IPS-15b (cell line): ENCODE measurements at regions not wholly inside any gene's neighbourhood (a gene's known extent, or its start where the extent isn't known, plus 50 kb on each side); places are given as distances from the start of the nearest gene placed in this dataset.

Experiments used
- H3K27me3 ChIP-seq: one replicate; pipeline ENCODE4 v1.6.1; 2013; ENCODE audit warnings: low read length; ENCODE audit not compliant: control insufficient read depth, insufficient read depth
- H3K36me3 ChIP-seq: one replicate; pipeline ENCODE4 v1.6.1; 2013; ENCODE audit warnings: low read length; ENCODE audit not compliant: control insufficient read depth, insufficient read depth
- H3K4me1 ChIP-seq: one replicate; pipeline ENCODE4 v1.6.1; 2013; ENCODE audit warnings: mild to moderate bottlenecking, low read length; ENCODE audit not compliant: control insufficient read depth, insufficient read depth
- H3K4me3 ChIP-seq: one replicate; pipeline ENCODE4 v1.5.1; 2013; ENCODE audit warnings: low read depth, low read length
- H3K9ac ChIP-seq: one replicate; pipeline ENCODE4 v1.6.1; 2013; ENCODE audit warnings: low read depth, mild to moderate bottlenecking, low read length
- H3K9me3 ChIP-seq: one replicate; pipeline ENCODE4 v1.6.1; 2013; ENCODE audit warnings: mild to moderate bottlenecking, low read length; ENCODE audit not compliant: control insufficient read depth, insufficient read depth

DNA sequence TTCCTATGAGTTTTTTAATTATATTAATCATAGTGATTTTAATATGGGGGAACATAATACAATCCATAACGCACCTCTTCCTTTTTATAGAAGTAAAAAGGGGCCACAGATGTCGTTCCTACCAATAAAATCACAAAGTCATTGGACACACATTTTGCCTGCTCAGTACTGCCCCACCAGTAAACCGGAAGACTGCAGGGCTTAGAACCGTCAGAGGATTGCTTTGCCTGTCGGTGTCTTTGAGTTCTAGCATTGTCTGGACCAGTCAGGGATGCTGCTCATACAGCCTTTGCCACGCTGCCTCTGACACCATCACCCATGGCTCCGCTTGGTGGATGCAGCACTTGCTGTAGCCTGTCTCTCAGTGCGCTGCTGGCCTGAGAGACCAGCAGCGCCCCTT, 853.6 kb downstream of the C6orf118 start:
- Histone ChIP-seq H3K36me3 (no peaks in the 10 kb centered on the region), H3K27me3 (no peaks in the 10 kb centered on the region), H3K4me3 (no peak overlapping the region), H3K9ac (no peak overlapping the region), H3K4me1 (no peaks in the 10 kb centered on the region), H3K9me3 (no peaks in the 10 kb centered on the region)

DNA sequence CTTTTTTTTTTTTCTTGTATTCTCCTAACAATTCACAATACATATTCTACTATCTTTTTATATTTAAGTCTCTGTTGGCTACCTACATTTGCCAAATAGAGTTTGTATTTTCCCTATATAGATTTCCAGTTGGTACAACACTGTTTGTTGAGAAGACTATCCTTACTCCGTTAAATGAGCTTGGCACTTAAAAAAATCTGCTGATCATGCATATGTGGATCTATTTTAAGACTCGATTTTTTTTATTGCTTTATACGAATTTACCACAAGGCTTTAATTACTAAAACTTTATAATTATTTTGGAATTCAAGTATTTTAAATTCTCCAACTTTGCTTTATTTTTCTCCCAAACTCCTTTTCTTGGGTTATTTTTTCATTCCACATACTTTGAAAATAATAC, 855.6 kb downstream of the C6orf118 start:
- H3K36me3 ChIP-seq, result no peaks in the 10 kb centered on the region
- no peaks in the 10 kb centered on the region for H3K27me3 ChIP-seq
- H3K9me3 ChIP-seq, result no peaks in the 10 kb centered on the region
- no peak overlapping the region for H3K9ac ChIP-seq
- H3K4me1 ChIP-seq, result no peaks in the 10 kb centered on the region
- H3K4me3 ChIP-seq, result no peak overlapping the region

DNA sequence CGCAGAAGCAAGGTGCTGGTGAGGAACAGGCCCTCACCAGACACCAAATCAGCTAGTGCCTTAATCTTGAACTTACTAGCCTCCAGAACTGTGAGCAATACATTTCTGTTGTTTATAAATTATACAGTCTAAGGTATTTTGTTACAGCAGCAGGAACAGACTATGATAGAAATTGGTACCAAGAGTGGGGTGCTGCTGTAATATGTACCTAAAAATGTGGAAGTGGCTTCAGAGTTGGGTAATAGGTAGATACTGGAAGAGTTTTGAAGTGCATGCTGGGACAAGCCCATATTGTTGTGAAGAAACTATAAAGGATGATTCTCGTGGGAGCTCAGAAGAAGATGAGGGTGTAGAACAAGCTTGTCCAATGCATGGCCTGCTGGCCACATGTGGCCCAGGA, 866.8 kb downstream of the C6orf118 start:
- Histone ChIP-seq H3K4me3 (no peak overlapping the region), H3K36me3 (no peaks in the 10 kb centered on the region), H3K4me1 (no peaks in the 10 kb centered on the region), H3K9me3 (no peaks in the 10 kb centered on the region), H3K9ac (no peak overlapping the region), H3K27me3 (no peaks in the 10 kb centered on the region)

DNA sequence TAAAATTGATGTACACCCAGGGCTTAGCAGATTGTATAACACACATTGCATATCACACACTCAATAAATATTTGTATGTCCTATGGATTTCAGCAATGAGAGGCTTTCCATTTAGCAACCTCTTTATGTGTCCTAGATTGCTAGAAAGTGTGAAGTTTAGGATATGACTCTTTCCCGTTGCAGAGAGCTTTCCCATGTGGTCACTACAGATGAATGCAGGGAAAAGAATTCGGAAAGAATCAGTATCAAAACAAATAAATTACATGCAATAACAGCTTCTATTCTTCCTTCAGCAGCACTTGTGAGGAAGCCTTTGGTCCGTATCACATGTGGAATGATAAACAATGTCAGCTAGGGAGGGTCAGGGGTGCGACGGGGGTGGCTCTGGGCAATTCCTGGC, 870.1 kb downstream of the C6orf118 start:
- no peaks in the 10 kb centered on the region for H3K4me1 ChIP-seq
- no peaks in the 10 kb centered on the region for H3K9me3 ChIP-seq
- no peak overlapping the region for H3K9ac ChIP-seq
- H3K4me3 ChIP-seq, result no peak overlapping the region
- H3K36me3 ChIP-seq, result no peaks in the 10 kb centered on the region
- H3K27me3 ChIP-seq, result no peaks in the 10 kb centered on the region

DNA sequence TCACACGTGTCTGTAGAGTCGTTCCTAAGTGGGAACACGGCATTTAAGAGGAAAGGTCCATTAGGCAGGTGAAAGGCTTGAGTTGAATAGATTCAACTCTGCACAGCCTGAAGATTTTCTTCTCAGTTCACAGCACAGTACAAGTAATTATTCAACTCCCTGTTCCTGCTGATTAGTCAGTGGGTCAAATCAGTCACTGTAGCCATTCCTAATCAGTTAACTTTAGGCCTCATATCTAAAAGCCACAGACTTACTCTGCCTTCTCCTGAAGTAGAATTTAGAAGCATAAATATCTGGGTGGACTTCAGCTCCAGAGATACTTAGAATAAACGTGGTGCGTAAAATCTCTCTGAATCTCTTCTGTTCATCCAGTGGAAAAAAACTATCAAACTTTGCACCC, 872.4 kb downstream of the C6orf118 start:
- H3K27me3 ChIP-seq, result no peaks in the 10 kb centered on the region
- H3K4me3 ChIP-seq, result no peak overlapping the region
- H3K9me3 ChIP-seq, result no peaks in the 10 kb centered on the region
- no peak overlapping the region for H3K9ac ChIP-seq
- H3K4me1 ChIP-seq, result no peaks in the 10 kb centered on the region
- H3K36me3 ChIP-seq, result no peaks in the 10 kb centered on the region

DNA sequence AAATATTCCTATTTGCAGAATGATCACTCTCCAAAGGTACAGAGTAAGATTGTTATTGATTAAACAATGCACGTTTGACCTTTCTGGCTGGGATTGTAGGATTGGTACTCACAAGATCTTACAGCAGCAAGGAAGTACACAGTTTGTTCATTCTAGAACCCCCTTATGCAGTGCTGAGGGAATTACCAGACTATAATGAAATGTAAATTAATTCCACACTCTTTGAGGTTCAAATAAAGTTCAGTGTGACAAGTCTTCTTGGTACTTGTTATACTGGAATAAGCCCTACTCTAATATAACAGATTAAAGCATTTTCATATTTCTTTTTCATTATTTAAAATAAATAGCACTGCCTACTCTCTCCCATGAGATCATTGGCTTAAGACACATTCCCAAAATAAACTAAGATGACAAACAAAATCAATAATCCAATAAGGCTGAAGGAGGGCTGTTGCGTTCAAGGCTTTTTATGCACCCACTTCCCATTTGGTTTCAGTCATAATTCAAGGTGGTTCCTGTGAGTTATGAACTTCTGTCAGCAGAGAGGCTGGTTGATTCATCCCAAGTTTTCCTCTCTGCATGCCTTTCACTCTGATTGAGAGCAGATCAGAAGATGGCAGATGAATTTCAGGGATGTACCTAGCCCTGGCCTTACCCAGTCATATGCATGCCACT, 881.5 kb downstream of the C6orf118 start:
- H3K36me3 ChIP-seq, result no peaks in the 10 kb centered on the region
- no peaks in the 10 kb centered on the region for H3K9me3 ChIP-seq
- H3K9ac ChIP-seq, result no peak overlapping the region
- H3K27me3 ChIP-seq, result no peaks in the 10 kb centered on the region
- H3K4me3 ChIP-seq, result no peak overlapping the region
- no peaks in the 10 kb centered on the region for H3K4me1 ChIP-seq

DNA sequence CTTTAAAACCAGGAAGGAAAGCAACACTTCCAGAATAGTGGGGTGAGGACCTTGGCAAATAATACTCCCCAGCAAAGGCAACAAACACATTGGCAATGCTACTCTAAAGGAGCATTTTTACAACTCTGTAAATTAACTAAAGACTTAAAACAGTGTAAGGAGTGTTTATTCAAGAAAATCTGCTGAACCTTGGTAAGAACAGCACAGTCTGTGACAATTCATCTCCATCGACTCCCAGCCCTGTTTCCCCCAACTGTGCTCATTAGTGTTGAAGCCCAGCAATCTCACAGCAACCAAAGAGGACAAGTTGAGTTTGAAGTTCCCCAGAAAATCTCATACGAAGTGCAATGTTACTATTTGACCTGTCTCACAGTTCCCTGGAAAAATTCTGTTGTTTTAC, 884.9 kb downstream of the C6orf118 start:
- no peak overlapping the region for H3K4me3 ChIP-seq
- peaks cover 12% of the 10 kb centered on the region for H3K9me3 ChIP-seq
- no peaks in the 10 kb centered on the region for H3K36me3 ChIP-seq
- no peak overlapping the region for H3K9ac ChIP-seq
- H3K27me3 ChIP-seq, result no peaks in the 10 kb centered on the region
- no peaks in the 10 kb centered on the region for H3K4me1 ChIP-seq

DNA sequence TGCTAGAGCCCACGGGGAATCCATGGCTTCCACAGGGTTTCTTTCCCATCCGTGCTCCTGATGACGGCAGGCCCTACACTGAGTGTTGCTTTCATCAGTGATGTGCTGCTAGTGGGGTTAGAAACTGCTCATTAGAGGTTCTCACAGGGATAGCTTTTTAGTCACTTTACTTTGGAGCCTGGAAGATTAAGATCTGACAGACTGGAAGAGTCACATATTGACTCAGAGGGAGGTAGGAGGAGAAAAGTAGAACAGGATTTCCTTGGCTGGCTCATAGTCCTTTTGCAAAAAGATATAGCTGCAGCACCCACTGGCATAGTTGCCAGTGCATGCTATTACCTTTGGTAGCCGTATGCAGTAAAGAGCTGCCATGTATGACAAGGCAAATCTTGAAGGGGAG, 890.3 kb downstream of the C6orf118 start:
- Histone ChIP-seq H3K27me3 (no peaks in the 10 kb centered on the region), H3K9ac (no peak overlapping the region), H3K9me3 (peaks cover 12% of the 10 kb centered on the region), H3K4me3 (no peak overlapping the region), H3K36me3 (no peaks in the 10 kb centered on the region), H3K4me1 (no peaks in the 10 kb centered on the region)

DNA sequence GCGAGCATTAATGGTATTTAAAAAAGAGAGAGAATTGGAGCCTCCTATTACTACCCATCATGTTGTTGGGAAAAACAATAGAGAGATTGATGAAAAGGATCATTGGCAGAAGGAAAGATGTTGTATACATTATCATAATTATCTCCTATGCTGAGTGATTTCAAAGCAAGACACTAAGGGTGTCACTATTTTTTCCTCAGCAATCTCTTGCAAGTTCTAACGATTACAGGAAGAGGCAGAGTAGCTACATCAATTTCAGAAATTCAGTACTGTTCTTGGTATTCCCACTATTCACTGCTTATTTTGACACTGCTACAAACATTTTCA, 891.2 kb downstream of the C6orf118 start:
- peaks cover 12% of the 10 kb centered on the region for H3K9me3 ChIP-seq
- H3K36me3 ChIP-seq, result no peaks in the 10 kb centered on the region
- H3K4me1 ChIP-seq, result no peaks in the 10 kb centered on the region
- no peak overlapping the region for H3K9ac ChIP-seq
- no peak overlapping the region for H3K4me3 ChIP-seq
- no peaks in the 10 kb centered on the region for H3K27me3 ChIP-seq

DNA sequence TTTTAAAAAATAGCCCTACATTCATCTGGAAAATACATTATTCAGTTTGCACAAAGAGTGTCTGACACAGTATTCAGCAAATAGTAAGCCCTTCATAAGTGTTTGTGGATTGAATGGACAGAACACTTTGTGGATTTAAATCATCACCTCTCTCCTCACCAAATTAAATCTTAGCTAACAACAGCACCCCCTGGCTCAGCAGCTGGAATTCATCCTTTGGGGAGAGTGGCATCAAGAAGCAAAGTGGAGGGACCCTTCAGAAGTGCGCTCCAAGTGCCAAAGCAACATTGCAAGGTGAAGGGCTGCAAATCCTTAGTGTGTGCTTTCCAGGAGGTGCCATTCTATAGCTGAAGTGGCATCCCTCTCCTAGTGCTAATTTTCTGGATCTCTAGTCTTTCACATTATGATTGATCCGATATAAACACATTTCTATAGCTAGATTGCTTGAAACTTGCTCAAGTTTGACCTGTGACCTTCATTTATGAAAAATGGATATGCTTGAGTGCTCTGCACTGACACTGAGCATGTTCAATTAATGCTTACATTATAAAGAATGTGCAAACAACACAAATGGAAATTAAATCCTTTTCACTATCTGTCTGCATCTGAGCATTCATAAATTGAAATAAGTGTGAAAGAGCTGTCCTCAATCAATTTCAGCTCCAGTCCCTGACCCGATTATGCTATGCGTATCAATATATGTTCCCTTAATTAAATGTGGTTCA, 891.7 kb downstream of the C6orf118 start:
- Histone ChIP-seq H3K9me3 (peaks cover 11% of the 10 kb centered on the region), H3K4me3 (no peak overlapping the region)

DNA sequence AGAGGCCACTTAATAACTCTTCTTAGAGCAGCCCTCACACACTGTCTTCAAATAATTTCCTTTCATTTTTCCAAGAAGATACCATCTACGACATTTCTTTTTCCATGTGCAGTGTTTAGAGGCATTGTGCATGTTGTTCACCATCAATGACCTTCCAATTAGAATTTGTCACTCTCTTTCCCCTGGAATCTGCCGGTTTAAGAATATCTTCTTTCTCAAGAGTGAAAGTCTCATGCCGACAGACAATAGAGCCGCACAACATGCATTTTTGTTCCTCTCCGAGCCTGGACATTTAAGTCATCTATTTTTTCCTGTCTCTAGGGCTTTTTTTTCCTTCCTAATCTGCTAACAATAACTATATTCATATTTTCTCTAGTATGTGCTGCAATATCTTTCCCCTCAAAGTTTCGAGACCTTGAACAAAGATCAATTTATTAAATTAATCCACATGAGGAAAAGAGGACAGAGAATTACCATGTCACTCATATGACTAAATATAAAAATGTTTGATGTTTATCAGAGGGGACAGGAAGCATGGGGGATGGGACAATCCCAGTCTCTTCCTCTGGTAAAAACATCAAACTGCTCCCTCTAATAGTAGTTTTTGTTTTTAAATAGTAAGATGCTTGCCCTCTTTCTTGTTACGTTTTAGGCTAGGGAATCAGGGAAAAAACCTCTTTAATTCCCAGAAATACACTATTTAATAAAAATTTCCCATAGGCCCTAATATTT, 893.4 kb downstream of the C6orf118 start:
- Histone ChIP-seq H3K4me3 (no peak overlapping the region), H3K27me3 (no peaks in the 10 kb centered on the region), H3K9ac (no peak overlapping the region), H3K9me3 (peaks cover under 1% of the 10 kb centered on the region), H3K36me3 (no peaks in the 10 kb centered on the region), H3K4me1 (no peaks in the 10 kb centered on the region)

More for the DNA sequence above, 891.7 kb downstream of the C6orf118 start:
- Histone ChIP-seq H3K4me1 (no peaks in the 10 kb centered on the region), H3K9ac (no peak overlapping the region), H3K36me3 (no peaks in the 10 kb centered on the region), H3K27me3 (no peaks in the 10 kb centered on the region)

DNA sequence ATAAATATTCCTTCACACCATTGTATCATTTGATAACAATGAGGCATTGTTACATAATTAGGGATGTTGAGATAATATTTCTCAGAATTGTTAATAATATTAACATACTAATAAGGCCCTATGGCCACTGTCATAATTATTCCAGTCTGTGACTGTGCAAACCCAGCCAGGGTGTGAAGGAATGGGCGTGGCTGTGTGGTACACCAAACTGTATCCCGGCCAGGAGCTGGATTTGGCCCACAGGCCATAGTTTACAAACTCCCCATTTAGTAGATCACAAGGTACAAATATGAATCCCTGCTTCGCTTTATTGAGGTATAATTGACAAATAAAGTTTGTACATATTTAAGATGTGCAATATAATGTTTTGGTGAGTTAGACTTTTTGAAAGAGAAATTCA, 894.7 kb downstream of the C6orf118 start:
- Histone ChIP-seq H3K9ac (no peak overlapping the region), H3K27me3 (no peaks in the 10 kb centered on the region), H3K4me3 (no peak overlapping the region), H3K9me3 (no peaks in the 10 kb centered on the region), H3K36me3 (no peaks in the 10 kb centered on the region), H3K4me1 (no peaks in the 10 kb centered on the region)
